ENCODE measurements at regions not wholly inside any gene's neighbourhood (a gene's known extent, or its start where the extent isn't known, plus 50 kb on each side); places are given as distances from the start of the nearest gene placed in this dataset.

GRCh38 chr2:88845772-88846661, 154.5 kb downstream of the RPIA start:
- no peak for TF ChIP-seq CTCF (IDR thresholded peaks at IDR 0.05; ENCODE audit: control insufficient read depth, insufficient read depth, low read depth, low read length, missing control alignments)
- DNase-seq (ENCODE audit: low read depth) = no peak
- H3K4me3 ChIP-seq (ENCODE audit: control insufficient read depth, low read depth, low read length) = no peak overlapping the region

GRCh38 chr2:88852753-88853402, 161.4 kb downstream of the RPIA start:
- TF ChIP-seq CTCF (IDR thresholded peaks at IDR 0.05; ENCODE audit: control insufficient read depth, insufficient read depth, low read depth, low read length, missing control alignments) = no peak
- H3K4me3 ChIP-seq (ENCODE audit: control insufficient read depth, low read depth, low read length) = no peak overlapping the region
- no peak for DNase-seq (ENCODE audit: low read depth)

- no peak overlapping the region for H3K4me3 ChIP-seq (ENCODE audit: control insufficient read depth, low read depth, low read length)
- no peak for TF ChIP-seq CTCF (IDR thresholded peaks at IDR 0.05; ENCODE audit: control insufficient read depth, insufficient read depth, low read depth, low read length, missing control alignments)
- DNase-seq (ENCODE audit: low read depth) = no peak
Observed at GRCh38 chr2:88853403-88853790, 161.9 kb downstream of the RPIA start.

GRCh38 chr2:88854528-88854927, 163.1 kb downstream of the RPIA start:
- TF ChIP-seq CTCF (IDR thresholded peaks at IDR 0.05; ENCODE audit: control insufficient read depth, insufficient read depth, low read depth, low read length, missing control alignments) = no peak
- no peak for DNase-seq (ENCODE audit: low read depth)
- no peak overlapping the region for H3K4me3 ChIP-seq (ENCODE audit: control insufficient read depth, low read depth, low read length)

- H3K4me3 ChIP-seq (ENCODE audit: control insufficient read depth, low read depth, low read length) = no peak overlapping the region
- no peak for TF ChIP-seq CTCF (IDR thresholded peaks at IDR 0.05; ENCODE audit: control insufficient read depth, insufficient read depth, low read depth, low read length, missing control alignments)
- no peak for DNase-seq (ENCODE audit: low read depth)
Observed at GRCh38 chr2:88855620-88856408, 164.3 kb downstream of the RPIA start.

GRCh38 chr2:88856409-88857135, 165.1 kb downstream of the RPIA start:
- no peak for TF ChIP-seq CTCF (IDR thresholded peaks at IDR 0.05; ENCODE audit: control insufficient read depth, insufficient read depth, low read depth, low read length, missing control alignments)
- DNase-seq (ENCODE audit: low read depth) = no peak
- no peak overlapping the region for H3K4me3 ChIP-seq (ENCODE audit: control insufficient read depth, low read depth, low read length)

Measured in AG09309 (cell line).